GM19467 (cell line): ENCODE measurements at regions not wholly inside any gene's neighbourhood (a gene's known extent, or its start where the extent isn't known, plus 50 kb on each side); places are given as distances from the start of the nearest gene placed in this dataset.

ENCODE experiments used
- ATAC-seq: cut with Tn5 transposase; IDR thresholded peaks from one replicate; pipeline ENCODE4 v1.9.1; 2021; ENCODE audit warnings: mild to moderate bottlenecking, moderate library complexity; ENCODE audit not compliant: unreplicated experiment

DNA sequence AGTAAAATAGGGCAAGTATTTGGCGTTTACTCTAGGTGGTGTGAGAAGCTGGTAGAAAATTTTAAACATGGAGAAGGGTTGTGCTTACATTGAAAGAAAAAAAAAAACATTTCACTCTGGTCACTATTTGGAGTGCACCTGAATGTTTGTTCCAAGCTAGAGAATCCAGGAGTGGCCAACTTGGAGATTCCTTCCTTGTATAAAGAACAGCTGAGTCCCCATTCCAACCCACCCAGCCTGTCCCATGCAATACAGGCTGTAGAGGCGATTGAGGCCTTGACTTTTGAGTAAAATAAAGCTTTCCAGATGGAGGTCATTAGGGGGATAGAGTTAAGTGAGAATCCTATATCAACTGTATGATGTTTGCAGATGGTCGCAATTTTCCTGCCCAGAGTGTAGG is 203.8 kb upstream of the SYT4 start:
- no peak for ATAC-seq

DNA sequence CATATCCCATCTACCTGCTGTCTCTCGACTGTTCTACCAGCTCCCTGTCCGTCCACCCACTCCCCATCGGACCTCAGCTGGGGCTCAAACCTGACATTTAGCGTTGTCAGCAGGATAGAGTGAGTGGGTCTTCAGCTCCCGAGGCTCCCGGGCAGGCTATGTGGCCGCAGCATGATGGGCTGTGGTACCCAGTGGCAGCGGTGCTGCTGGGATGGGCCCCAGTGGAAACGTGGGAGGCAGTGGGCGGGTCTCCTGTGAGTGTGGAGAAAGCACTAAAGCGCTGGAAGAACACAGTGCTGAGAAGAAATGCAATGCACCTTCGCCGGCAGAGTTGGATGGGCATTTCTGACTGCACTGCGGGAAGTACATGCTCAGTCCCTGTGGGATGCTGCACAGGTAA is 204.8 kb upstream of the SYT4 start:
- no peak for ATAC-seq

DNA sequence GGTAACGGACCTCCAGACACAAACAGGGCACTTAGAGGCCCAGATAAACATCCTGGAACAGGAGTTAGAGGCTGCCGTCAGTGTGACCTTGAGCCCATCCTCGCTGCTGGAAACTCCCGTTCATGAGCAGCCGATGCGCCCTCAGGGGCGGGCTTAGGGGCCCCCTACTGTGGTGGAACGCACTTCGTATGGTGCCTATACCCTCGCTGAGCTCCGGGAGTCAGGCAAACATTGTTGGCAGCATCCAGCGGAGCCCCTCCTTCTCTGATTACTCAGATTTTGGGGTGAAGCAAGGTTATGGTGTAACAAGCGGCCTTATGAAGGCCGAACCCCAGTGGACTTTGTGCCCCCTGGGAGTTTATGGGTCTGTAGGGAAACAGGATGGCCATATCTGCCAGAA is 205.3 kb upstream of the SYT4 start:
- no peak for ATAC-seq

DNA sequence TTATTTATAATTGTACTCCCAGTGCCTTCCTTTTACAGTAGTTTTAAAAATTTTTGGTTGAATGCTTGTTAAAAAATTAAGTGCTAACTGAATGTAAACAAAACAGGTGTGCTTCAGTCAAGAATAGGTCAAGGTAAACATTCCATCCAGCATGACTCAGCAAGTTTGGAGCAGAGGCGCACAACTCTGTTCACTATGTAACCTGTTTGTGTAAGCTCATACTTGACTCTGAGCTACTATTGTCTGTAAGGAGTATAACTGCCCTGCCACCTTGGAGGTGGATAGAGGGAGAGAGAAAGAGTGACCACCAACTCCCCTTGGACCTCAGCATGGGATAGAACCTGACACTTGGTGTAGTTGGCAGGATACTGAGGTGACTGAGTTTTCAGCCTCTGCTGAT is 207.4 kb upstream of the SYT4 start:
- no peak for ATAC-seq

DNA sequence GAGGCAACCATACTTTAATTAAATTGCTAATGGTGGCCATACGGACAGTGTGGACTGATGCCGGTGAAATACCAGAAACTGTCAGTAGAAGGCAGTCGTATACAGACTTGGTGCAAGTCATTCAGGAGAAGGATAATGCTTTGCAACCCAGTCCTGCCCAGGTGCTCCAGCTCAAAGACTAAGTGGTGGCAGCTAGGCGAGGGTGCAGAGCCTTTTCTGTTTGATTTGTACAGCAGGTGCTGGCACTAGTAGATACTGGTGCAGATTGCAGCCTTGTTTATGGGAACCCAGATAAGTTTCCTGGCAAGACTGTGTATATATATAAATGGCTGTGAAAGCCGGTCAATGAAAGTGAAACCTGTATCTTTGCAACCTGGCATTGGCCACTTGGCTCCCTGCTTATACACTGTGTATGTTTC is 208.3 kb upstream of the SYT4 start:
- no peak for ATAC-seq

DNA sequence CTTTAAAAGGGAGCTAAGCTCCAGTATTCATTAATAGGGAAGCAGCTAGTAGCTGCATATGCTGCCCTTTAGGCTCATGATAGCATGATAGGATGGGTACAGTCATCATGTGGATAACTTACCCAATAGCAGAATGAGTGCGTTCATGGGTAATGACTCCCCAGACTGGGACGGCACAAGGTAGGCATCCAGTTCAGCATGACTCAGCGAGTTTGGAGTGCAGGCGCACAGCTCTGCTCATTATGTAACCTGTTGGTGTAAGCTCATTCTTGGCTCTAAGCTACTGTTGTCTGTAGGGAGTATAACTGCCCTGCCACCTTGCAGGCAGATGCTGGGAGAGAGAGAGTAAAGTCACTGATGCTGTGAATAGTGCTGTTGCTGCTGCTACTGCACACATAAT is 209.2 kb upstream of the SYT4 start:
- no peak for ATAC-seq

DNA sequence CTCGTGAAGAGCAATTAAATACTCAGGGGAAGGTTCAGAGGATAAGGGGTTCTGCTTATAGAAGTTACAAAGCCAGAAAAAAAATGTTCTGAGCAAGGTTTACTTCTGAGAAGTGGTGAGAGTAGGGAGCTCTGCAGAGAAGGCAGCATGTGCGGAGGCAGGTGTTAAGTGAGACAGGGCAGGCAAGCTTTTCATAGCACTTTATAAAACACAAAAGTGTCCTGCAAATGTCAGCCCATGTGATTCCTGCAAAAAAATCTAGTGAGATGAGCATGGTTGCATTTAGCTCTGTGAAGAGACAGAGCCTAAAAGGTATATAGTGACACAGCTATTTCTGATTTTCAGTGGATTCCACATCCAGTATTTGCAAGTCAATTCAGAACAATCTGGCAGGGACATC is 223.8 kb upstream of the SYT4 start:
- no peak for ATAC-seq

DNA sequence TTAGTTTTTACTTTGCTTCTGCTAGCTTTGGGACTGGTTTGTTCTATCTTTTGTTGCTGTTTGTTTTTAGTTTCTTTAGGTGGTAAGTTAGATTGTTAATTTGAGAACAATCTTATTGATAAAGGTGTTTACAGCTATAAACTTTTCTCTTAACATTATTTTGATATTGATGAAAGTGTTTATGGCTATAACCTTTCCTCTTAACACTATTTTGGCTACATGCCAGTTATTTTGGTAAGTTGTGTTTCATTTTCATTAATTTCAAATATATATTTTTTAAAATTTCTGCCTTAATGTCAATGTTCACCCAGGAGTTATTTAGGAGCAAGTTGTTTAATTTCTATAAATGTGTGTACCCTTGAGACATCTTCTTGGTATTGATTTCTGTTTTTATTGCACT is 229.6 kb upstream of the SYT4 start:
- no peak for ATAC-seq

DNA sequence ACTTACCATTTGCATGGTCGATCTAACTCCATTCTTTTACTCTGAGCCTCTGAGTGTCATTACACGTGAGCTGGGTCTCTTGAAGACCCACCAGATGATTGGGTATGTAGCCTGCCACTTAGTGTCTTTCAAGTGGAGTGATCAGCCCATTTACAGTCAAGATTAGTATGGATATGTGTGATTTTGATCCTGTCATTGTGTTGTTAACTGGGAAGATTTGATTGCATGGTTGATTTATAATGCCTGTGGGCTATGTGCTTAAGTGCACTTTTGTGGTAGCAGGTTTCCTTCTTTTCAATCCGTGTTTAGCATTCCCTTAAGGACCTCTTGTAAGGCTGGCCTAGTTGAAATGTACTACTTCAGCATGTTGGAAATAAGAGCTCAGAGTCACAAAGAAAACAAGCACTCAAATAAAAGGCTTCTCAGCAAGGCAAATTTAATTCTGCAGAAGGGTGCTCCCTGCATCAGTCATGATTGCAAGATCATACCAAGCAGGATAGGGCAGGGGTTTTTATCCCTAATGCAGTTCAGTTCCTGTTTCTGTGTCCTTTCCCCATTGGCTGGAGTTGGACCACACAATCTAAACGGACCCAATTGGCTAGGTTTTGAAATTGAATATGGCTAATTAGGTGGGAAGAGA is 230.7 kb upstream of the SYT4 start:
- no peak for ATAC-seq

DNA sequence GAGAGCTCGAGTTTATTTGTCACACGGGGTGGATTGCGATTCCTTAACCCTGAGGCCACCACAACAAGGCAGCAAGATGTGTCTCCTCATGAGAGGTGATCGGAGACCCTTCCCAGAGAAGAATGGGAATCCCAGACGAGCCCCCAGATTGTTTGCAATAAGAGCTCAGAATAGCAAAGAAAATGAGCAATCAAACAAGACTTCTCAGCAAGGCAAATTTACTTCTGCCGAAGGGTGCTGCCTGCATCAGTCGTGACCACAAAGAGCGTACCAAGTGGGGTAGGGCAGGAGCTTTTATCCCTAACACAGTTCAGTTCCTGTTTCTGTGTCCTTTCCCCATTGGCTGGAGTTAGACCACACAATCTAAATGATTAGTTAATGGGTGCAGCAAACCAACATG is 237.5 kb upstream of the SYT4 start:
- no peak for ATAC-seq

DNA sequence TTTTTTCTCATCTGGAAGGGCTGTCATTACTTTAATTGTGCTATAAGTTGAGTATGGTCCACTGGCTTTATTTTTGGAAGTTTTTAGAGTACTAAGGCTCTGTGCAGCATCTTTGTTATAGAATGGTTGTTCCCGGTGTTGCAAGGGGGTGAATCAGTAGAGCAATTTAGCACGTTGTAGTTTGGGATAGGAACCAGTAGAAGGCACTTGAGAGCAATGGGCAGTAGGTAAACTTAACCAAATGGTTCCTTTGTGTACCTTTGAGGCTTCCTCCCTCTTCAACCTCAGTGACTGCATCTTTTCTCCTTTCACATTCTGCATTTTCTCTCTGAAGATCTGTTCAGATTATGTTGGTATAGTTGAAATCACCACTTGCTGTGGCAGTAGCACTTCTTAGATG is 238.2 kb upstream of the SYT4 start:
- ATAC-seq = no peak

DNA sequence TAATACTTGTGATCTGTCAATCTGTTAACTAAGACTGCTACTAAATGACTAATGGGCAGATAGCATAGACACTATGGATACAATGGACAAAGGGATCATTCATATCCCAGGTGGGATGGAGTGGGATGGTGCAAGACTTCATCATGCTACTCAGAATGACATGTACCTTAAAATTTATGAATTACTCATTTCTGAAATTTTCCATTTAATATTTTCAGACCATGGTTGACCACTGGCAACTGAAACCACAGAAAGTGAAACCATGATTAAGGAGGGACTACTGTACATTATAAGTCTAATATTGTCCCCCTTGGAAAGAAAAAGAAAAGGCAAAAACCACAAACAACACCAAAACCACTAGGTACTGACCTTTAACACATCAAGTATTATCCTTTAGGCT is 247.0 kb upstream of the SYT4 start:
- no peak for ATAC-seq

DNA sequence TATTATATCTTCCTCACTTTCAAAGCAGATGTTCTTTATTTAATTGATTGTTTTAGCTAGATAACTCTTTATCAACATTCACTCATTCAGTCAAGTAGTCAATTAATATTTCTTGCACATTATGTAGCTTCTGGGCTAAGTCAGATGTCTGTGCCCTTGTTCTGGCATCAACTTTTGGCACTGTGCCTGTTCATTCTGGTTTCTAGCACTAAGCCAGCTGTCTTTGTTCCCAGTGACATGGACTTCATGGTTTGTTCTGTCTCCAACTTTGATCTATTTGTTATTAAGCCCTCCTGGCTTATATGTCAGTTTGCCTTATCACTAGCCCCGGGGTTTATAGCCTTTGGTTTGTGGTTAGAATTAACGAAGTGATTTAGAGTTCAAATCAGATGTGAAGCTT is 247.9 kb upstream of the SYT4 start:
- no peak for ATAC-seq

DNA sequence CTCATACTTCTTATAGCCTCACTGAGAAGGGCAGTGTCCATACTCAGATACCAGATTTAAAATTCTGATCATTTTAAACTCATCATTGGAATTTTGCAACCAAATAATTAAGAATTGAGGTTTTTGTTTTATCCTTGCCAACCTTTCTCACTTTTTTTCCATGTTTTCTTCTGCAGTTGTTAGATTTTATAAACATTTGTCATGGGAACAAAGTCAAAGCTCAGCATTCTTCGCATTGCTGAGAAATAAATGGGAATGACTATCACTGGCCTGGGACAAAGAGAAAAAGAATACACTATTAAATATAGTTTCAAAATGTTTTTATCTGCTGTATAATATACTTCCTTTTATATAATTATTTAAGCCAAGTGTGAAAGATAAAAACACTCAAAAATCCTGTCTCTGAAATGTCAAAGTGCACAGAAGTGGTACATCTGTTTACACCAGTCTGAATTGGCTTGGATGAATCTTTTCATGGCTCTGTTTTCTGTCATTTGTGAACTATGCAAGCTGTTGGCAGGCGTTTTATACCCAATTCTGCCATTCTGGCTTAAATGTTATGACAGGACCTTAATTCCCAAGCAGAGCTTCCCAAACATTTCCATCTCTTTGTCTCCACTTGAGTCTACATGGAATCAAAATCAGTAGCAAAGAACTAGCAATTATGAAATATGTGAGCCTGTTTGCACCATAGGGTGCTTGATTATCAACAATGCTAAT is 249.3 kb upstream of the SYT4 start:
- no peak for ATAC-seq

DNA sequence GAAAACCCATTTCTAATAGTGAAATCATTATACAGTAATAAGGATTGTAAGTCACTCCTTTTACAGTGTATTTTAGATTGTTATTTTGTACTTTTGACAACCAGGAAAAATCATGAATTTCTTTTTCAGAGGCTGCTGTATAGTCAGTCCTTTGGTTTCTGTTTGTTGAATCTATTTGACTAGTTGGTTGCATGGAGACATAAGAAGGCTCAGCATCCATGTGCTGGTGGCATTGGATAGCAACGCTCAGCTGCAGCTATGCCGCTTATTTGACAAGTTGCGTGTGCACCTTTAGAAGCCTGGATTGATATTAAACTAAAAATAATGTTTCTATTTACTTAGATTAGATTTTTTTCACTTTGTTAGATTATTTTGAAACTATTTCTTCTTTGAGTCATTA is 254.1 kb upstream of the SYT4 start:
- ATAC-seq = no peak

DNA sequence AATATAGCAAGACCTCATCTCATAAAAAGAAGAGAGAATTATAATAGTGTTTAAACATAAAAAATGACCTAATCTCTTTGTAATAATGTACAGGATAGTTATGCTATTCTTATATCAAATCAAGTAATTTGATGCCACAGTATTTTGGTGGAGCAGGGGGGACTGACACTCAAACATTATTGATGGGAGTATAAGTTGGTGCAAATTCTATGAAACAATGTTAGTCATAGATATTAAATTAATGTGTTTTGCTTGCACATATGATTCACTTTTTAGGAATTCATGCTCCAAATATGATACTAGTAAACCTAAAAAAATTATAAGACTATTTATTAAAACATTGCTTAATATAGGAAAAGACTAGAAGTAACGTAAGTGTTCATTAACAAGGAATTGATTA is 256.1 kb upstream of the SYT4 start:
- no peak for ATAC-seq

DNA sequence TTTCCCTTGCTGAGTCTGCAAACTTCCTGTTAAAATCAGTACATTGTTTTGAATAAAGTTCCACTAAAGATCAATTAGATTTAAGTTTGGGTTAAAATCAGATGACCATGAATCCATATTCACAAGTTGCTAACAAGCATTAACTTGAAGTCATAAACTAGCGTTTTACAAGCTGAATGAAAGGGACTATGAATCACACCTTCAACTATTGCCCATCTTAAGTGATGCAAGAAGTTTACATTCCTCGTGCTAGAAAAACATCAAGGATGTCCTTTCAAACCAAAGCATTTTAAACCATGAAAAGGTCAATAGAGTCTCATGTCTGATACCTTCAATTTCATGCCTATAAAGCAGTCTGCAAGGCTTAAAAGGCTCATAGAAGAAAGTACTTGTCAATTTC is 257.2 kb upstream of the SYT4 start:
- ATAC-seq = no peak

DNA sequence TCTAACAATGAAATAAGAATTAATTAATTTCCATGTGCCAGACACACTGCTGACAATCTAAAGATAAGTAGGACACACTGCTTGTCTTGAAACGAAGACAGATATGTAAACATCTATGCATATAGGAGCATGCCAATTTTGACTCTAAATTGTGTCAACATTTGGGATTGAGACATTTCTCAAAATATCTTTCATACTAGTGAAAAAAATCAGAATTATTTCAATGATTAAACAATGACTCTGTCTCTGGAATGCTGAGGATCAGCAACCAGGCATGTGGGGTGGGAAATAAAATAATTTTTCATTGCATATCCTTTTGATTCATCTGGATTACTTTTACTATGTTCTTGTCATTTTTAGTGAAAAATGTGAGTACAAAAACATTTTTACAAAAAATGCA is 262.6 kb upstream of the SYT4 start:
- no peak for ATAC-seq

DNA sequence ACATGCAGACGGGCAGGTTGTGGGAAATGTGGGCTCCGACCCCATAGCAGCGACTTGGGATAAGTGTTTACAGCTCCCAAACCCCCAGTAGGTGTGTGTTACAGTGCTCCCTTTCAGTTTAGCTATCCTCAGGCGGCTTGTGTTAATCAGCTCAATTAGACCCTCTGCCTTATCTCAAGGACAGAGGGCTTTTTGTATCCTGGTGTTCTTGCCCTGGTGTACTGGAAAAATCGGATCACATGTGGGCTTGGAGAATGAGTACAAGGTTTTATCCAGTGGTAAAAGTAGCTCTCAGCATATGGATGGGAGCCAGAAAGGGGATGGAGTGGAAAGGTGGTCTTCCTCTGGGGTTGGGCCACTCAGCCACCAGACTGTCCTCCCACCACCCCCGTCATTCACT is 264.7 kb upstream of the SYT4 start:
- no peak for ATAC-seq

DNA sequence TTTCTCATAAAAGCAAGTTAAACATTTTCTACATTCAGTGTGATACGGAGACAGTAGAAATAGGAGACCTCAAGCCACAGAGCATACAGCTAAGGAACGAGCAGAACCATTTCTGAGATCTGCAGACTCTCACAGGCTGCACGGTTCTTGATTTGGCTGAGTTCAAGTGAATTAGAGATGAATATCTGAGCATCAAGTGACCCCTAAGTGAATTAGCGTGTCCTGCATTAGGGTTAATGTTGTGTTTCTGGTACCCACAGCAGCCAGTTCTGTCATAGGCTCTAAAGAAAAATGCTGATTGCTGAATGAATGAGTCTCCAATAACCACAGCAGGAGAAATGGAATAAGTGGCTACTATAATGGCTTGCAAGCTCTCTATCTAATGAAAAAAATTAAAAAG is 265.9 kb upstream of the SYT4 start:
- no peak for ATAC-seq

DNA sequence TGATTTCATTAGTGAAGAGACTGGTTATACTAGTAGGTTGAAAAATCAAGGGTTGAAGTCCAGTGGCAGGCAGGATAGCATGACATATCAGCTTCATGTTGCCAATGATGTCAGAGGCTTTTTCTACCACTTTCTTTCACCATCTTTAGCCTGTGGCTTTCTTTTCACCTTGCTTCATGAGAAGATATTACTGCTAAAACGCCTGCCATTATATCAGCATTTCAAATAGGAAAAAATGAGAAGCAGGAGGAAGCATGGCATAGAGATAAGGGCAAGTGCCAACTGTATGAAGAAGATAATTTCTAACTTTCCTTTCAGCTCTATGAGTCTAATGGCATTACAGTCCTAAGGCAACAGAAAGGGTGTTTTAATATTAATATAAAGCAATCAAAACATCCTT is 270.2 kb upstream of the SYT4 start:
- no peak for ATAC-seq

DNA sequence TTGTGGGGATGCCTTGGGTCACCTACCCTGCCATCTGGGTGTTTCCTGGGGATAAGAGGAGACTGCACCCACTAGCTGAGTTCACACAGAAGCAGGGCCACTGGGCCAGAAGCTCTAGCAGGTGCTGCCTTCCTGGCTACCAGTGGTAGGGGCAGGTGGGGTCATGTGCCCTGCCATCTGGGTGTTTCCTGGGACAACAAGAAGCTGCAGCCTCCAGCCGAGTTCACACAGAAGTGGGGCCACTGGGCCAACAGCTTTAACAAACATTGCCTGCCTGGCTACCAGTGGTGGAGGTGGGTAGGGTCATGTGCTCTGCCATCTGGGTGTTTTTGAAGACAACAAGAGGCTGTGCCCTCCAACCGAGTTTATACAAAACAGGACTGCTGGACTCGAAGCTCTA is 282.2 kb upstream of the SYT4 start:
- no peak for ATAC-seq

DNA sequence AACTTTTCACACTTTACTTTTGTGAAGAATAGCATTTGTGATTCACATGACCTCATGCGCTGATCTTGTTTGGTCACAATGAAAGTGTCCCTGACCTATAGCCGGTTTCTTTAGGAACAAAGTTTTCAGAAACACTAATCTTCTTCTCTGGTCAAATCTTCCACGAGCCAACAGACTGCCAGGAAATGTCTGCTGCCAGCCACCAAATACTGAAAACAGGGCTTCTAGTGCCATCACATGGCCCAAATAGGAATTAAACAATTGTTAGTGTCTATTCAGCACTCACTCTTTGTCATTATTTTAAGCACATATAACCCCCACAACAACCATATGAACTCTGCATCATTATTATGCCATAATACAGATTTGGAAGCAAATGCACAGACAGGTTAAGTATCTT is 286.5 kb upstream of the SYT4 start:
- no peak for ATAC-seq
